ENCODE measurements at regions not wholly inside any gene's neighbourhood (a gene's known extent, or its start where the extent isn't known, plus 50 kb on each side); places are given as distances from the start of the nearest gene placed in this dataset.

DNA sequence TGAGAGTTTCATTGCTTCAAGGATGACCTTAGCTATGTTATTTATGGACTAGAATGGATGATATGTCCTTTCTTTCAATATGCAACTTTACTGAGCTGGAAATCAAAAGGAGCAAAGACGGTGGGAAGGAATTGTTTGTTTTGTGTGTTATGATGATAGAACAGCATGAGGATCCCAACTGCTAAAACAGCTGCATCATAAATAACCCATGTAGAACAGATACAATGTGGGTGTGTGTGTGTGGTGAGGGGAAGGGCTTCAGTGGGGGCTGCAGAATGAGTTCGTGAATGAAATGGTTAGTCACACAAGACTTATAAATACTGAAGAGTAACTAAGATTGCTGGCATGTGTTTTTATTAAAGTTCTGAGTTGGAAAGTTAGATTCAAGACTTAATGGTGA lies 80.1 kb downstream of the DACT1 start:
- no peak overlapping the region for H3K27ac Mint-ChIP-seq
- H3K9me3 Mint-ChIP-seq: peaks cover 0 to 3% of the 10 kb centered on the region in 2 donors
- H3K4me3 Mint-ChIP-seq: no peak overlapping the region
- no peaks in the 10 kb centered on the region for H3K36me3 Mint-ChIP-seq (ENCODE audit: insufficient read depth)
- no peaks in the 10 kb centered on the region for H3K27me3 Mint-ChIP-seq
- H3K4me1 Mint-ChIP-seq (ENCODE audit: low read depth in 2 of 2): no peaks in the 10 kb centered on the region
- ATAC-seq (replicated peaks): no peak
- DNase-seq: no peak

GRCh38 chr14:58718226-58719205 lies 80.8 kb downstream of the DACT1 start:
- no peaks in the 10 kb centered on the region for H3K27me3 Mint-ChIP-seq

GRCh38 chr14:58721723-58722122 lies 84.0 kb downstream of the DACT1 start:
- no peaks in the 10 kb centered on the region for H3K27me3 Mint-ChIP-seq
- H3K9me3 Mint-ChIP-seq: peaks cover 0 to 3% of the 10 kb centered on the region in 2 donors
- no peaks in the 10 kb centered on the region for H3K36me3 Mint-ChIP-seq (ENCODE audit: insufficient read depth)
- ATAC-seq (replicated peaks) (no peak), DNase-seq (no peak)
- no peak overlapping the region for H3K27ac Mint-ChIP-seq
- no peaks in the 10 kb centered on the region for H3K4me1 Mint-ChIP-seq (ENCODE audit: low read depth in 2 of 2)
- no peak overlapping the region for H3K4me3 Mint-ChIP-seq

More at GRCh38 chr14:58718226-58719205, 80.8 kb downstream of the DACT1 start:
- no peak overlapping the region for H3K27ac Mint-ChIP-seq
- H3K4me1 Mint-ChIP-seq (ENCODE audit: low read depth in 2 of 2): no peaks in the 10 kb centered on the region
- no peaks in the 10 kb centered on the region for H3K36me3 Mint-ChIP-seq (ENCODE audit: insufficient read depth)
- no peak for DNase-seq
- no peak for ATAC-seq (replicated peaks)
- peaks cover 0 to 3% of the 10 kb centered on the region in 2 donors for H3K9me3 Mint-ChIP-seq
- no peak overlapping the region for H3K4me3 Mint-ChIP-seq

DNA sequence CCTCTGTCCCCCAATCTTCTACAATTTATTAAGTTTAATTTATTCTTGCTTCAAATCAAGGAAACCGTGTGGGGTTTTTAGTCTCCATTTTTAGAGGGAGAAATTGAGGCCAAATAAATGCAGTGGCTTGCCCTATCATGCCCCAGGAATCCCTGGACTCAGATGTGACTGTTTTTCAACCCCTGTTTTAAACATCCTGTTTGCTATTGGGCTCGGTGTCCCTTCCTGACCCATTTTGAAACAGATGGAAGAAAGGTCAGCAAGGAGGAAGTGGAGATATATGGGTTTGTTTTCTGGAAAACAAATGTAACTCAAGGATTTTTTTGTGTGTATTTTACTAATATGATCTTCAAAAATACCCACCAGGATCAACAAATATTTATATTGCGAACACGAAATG lies 84.7 kb downstream of the DACT1 start:
- no peaks in the 10 kb centered on the region for H3K27me3 Mint-ChIP-seq
- no peaks in the 10 kb centered on the region for H3K36me3 Mint-ChIP-seq (ENCODE audit: insufficient read depth)
- H3K4me1 Mint-ChIP-seq (ENCODE audit: low read depth in 2 of 2): no peaks in the 10 kb centered on the region
- no peak overlapping the region for H3K27ac Mint-ChIP-seq
- DNase-seq (no peak), ATAC-seq (replicated peaks) (no peak)
- H3K4me3 Mint-ChIP-seq: no peak overlapping the region
- H3K9me3 Mint-ChIP-seq: peaks cover 0 to 3% of the 10 kb centered on the region in 2 donors

DNA sequence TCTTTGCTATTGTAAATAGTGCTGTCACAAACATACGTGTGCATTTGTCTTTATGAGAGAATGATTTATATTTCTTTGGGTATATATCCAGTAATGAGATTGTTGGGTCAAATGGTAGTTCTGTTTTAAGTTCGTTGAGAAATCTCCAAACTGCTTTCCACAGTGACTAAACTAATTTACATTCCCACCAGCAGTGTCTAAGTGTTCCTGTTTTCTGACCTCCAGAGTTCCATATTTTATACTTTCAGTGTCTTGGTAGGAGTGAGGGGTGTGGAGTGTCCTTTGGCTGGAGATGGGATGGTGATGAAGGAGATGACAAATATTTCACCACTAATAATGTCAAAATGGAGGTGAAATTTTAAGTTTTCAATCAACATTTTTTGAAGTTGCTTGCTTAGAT lies 86.4 kb downstream of the DACT1 start:
- Mint-ChIP-seq H3K4me1 (ENCODE audit: low read depth in 2 of 2) (no peaks in the 10 kb centered on the region), H3K27ac (no peak overlapping the region)
- ATAC-seq (replicated peaks): no peak

GRCh38 chr14:58724702-58725101 lies 86.9 kb downstream of the DACT1 start:
- Mint-ChIP-seq H3K4me1 (ENCODE audit: low read depth in 2 of 2) (no peaks in the 10 kb centered on the region), H3K27me3 (no peaks in the 10 kb centered on the region), H3K27ac (no peak overlapping the region), H3K36me3 (ENCODE audit: insufficient read depth) (no peaks in the 10 kb centered on the region), H3K4me3 (no peak overlapping the region), H3K9me3 (peaks cover 0 to 1% of the 10 kb centered on the region in 2 donors)
- ATAC-seq (replicated peaks): no peak
- no peak for DNase-seq

More for the DNA sequence above, 86.4 kb downstream of the DACT1 start:
- peaks cover 0 to 3% of the 10 kb centered on the region in 2 donors for H3K9me3 Mint-ChIP-seq
- no peak for DNase-seq
- no peaks in the 10 kb centered on the region for H3K36me3 Mint-ChIP-seq (ENCODE audit: insufficient read depth)
- H3K27me3 Mint-ChIP-seq: no peaks in the 10 kb centered on the region
- H3K4me3 Mint-ChIP-seq: no peak overlapping the region

DNA sequence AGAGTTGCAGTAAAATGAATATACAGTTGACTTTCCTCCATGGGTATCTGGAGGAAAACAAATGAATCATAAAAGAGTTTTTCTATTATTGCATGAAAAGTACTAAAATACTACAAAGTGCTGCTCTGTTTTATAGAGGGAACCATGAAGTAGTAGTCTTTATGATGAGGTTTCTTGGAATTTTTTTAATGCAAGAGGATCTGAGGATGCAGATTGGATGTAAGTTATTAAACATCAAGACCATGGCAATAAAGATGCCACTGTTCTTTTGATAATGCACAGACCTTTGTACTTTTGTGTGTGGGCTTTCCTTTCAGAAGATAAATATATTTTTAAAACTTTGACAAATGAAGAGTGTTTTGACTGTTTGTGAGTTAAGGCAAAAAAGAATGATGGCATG lies 87.5 kb downstream of the DACT1 start:
- Mint-ChIP-seq H3K27me3 (no peaks in the 10 kb centered on the region), H3K4me3 (no peak overlapping the region), H3K36me3 (ENCODE audit: insufficient read depth) (no peaks in the 10 kb centered on the region), H3K4me1 (ENCODE audit: low read depth in 2 of 2) (no peaks in the 10 kb centered on the region), H3K9me3 (no peaks in the 10 kb centered on the region), H3K27ac (no peak overlapping the region)
- ATAC-seq (replicated peaks) (no peak), DNase-seq (no peak)

DNA sequence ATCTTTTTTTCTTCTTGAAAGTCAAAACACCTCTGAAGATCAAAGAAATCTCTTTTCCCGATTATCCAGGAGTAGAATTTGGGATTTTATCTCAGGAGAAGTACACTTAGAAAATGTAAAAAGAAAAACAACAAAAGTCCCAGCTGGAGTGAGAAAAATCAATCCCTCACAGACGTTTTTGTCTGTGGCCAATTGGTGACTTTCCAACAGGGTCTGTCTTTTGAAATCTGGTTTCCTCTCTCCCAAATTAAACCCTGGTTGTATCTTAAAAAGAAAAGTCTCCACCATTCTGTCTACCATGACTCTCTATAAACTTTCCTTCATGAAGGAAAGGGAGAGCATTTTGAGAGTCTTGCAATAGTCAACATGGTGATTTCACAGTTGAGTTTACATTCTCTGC lies 88.1 kb downstream of the DACT1 start:
- Mint-ChIP-seq H3K4me3 (no peak overlapping the region), H3K27ac (no peak overlapping the region), H3K27me3 (no peaks in the 10 kb centered on the region), H3K4me1 (ENCODE audit: low read depth in 2 of 2) (no peaks in the 10 kb centered on the region), H3K36me3 (ENCODE audit: insufficient read depth) (no peaks in the 10 kb centered on the region), H3K9me3 (no peaks in the 10 kb centered on the region)
- no peak for DNase-seq
- ATAC-seq (replicated peaks): no peak

- Mint-ChIP-seq H3K9me3 (peaks cover 0 to 2% of the 10 kb centered on the region in 2 donors), H3K4me1 (ENCODE audit: low read depth in 2 of 2) (no peaks in the 10 kb centered on the region), H3K4me3 (no peak overlapping the region), H3K27me3 (peaks cover 0 to 7% of the 10 kb centered on the region in 2 donors), H3K36me3 (ENCODE audit: insufficient read depth) (no peaks in the 10 kb centered on the region), H3K27ac (no peak overlapping the region)
- ATAC-seq (replicated peaks): no peak
- no peak for DNase-seq
Measured at GRCh38 chr14:58730792-58731464, 93.2 kb downstream of the DACT1 start.

DNA sequence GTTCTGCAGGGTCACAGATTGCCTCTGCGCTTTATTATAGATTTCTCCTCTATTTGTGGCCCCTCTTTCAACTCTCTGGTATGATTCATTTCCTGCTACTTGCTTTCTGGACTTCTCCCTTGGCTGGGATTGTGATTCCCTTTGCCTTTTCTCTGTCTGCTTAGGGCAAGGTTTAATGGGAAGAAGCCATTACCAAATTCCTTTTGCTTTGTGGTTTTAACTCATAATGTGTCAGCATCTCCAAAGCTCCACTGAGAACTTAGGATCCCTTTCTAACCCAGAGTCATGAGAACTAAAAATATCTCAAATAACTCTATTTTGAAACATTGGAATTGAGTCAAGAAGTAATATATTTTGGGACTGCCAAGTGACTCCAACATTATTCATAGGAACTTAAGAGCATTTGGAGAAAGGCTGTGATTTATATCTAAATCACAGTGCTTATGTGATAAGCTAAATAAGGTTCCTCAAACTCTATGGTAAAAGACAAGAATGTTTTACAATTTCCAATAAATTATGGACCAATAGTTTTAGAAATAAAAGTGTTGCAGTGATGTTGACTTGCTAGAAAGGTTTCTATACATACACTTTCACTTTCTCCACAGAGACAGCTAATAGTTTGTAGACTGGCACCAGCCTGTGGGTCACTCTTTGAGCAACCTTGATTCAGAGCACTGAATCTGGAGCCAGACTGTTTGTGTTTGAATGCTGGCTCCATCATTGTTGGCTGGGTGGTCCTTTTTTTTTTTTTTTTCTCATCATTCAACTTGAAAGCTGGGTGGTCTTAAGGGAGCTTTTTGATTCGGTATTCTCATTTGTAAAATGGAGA lies 93.9 kb downstream of the DACT1 start:
- no peak for ATAC-seq (replicated peaks)
- DNase-seq: no peak
- H3K27ac Mint-ChIP-seq: no peak overlapping the region
- H3K36me3 Mint-ChIP-seq (ENCODE audit: insufficient read depth): no peaks in the 10 kb centered on the region
- no peak overlapping the region for H3K4me3 Mint-ChIP-seq
- peaks cover 0 to 12% of the 10 kb centered on the region in 2 donors for H3K27me3 Mint-ChIP-seq
- H3K9me3 Mint-ChIP-seq: peaks cover 0 to 5% of the 10 kb centered on the region in 2 donors
- no peaks in the 10 kb centered on the region for H3K4me1 Mint-ChIP-seq (ENCODE audit: low read depth in 2 of 2)

DNA sequence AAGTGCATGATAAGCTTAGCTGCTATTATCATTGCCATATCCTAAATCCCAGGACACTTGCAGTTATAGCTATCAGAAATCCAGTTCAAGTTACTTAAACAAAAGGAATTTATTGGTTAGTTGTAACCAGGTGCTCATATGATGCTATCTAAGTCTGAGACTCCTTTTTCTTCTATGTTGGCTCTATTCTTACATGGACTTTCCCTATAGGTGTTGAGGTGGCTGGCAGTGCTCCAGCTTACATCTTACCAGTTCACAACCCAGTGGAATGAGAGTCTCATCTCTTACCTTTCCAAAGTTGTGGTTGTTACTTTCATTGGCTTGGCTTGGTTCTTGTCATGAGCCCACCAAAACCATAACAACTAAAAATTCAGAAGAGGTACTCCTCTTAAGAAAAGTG lies 94.6 kb downstream of the DACT1 start:
- H3K9me3 Mint-ChIP-seq: peaks cover 0 to 5% of the 10 kb centered on the region in 2 donors
- ATAC-seq (replicated peaks): no peak
- no peak overlapping the region for H3K27ac Mint-ChIP-seq
- no peaks in the 10 kb centered on the region for H3K4me1 Mint-ChIP-seq (ENCODE audit: low read depth in 2 of 2)
- H3K27me3 Mint-ChIP-seq: peaks cover 0 to 14% of the 10 kb centered on the region in 2 donors
- no peaks in the 10 kb centered on the region for H3K36me3 Mint-ChIP-seq (ENCODE audit: insufficient read depth)
- no peak overlapping the region for H3K4me3 Mint-ChIP-seq
- DNase-seq: no peak

DNA sequence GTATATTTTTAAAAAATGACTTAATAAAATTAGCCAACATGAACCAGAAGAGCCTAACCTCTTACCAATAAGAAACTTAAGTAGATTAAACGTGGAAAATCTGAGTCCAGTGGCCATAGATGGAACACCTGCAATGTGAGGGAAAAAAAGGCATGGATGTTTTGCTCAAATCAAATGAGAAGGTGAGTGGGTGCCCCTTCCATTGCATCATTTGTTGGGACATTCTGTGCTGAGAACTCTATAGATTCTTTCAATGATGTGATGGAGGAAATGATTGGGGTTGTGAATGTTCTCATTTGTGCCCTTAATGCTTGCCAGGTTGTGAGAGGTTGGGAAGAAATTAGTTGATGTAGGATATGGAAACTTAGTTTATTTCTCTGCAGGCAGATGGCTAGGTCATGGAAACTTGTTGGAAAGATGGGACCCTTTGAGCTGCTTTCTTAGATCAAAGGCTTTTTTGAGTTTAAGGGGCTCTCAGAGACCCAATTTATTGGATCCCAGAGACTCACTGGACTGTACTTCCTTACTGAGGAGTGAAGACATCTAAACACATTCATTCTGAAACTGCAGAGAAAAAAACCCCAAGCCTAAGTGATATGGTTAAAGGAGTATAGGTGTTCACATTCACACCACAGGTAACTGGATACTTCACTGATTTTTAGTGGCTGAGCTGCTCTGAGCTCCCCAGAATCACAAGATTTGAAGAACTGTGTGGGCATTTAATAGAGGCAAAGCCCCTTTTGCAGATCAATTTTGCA lies 95.9 kb downstream of the DACT1 start:
- Mint-ChIP-seq H3K36me3 (ENCODE audit: insufficient read depth) (no peaks in the 10 kb centered on the region), H3K27ac (no peak overlapping the region), H3K4me1 (ENCODE audit: low read depth in 2 of 2) (no peaks in the 10 kb centered on the region), H3K27me3 (peaks cover 0 to 14% of the 10 kb centered on the region in 2 donors), H3K4me3 (no peak overlapping the region), H3K9me3 (peaks cover 0 to 5% of the 10 kb centered on the region in 2 donors)
- DNase-seq (no peak), ATAC-seq (replicated peaks) (no peak)

- no peak for DNase-seq
- ATAC-seq (replicated peaks): no peak
- H3K27me3 Mint-ChIP-seq: peaks cover 0 to 14% of the 10 kb centered on the region in 2 donors
- H3K4me1 Mint-ChIP-seq (ENCODE audit: low read depth in 2 of 2): no peaks in the 10 kb centered on the region
- no peaks in the 10 kb centered on the region for H3K36me3 Mint-ChIP-seq (ENCODE audit: insufficient read depth)
- peaks cover 0 to 5% of the 10 kb centered on the region in 2 donors for H3K9me3 Mint-ChIP-seq
- H3K27ac Mint-ChIP-seq: no peak overlapping the region
- no peak overlapping the region for H3K4me3 Mint-ChIP-seq
Measured at GRCh38 chr14:58735596-58735995, 97.8 kb downstream of the DACT1 start.

Data from effector memory CD8-positive, alpha-beta T cell (primary cell).